Endothelial cell of hepatic sinusoid (primary cell): ENCODE measurements at regions not wholly inside any gene's neighbourhood (a gene's known extent, or its start where the extent isn't known, plus 50 kb on each side); places are given as distances from the start of the nearest gene placed in this dataset.

ENCODE experiments used
- in situ Hi-C: cut with HindIII; loops from 2 replicates; pipeline ENCODE4 v1.10.0; 2017; ENCODE audit warnings: low sequenced_read_pairs

DNA sequence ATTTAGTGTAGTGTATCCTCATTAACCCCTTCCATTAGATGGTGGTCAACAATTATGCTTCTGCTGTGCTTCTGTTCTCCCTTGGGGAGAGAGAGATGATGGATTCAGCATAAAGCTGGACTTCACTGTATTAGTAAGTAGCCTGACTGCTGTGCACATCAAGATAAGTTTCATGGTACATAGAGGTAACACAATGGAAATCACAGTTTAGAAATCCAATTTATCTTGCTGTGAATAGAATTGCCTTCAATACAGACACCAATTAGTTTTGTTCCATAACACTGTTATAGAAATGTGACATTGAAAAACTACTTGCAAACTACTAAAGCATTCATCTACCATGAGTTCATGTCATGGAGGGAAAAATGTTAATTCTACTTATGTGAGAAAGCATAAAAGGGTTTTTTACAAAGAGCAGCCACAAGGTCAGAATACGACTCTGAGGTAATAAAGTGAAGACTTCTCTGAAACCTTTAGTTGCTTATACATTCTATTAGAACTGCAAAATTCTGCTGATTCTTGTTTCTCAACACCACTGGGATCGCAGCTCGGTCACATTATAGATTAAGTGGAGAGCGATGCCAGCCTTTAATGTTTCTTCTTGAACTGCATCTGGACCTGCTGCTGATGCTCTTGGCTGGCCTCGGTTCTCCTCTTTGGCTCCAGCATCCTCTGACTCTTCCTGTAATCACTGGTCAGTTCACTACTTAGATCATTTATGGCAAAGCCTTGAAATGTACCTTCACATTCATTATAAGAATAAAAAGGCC, 190.8 kb downstream of the ATP23 start:
- in situ Hi-C loops = no loop called here

DNA sequence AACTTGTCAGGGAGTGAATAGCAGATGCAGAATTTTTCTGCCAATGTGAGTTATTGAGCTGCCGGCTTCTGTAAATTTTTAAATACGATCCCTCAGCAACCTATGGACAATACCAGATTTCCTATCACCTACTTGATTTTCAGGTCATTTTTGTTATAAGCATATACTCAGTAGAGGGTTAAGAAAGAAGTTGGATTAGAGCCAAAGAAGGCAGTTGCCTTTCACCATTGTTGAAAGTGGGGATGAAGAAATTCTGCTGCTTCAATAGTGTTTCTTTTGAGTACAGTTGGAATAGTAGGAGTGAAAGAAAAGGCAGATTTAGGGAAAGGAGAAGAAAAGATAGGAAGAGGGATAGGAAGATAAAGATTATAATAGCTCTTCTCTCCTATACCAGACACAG, 197.1 kb downstream of the ATP23 start:
- in situ Hi-C loops = no loop called here

DNA sequence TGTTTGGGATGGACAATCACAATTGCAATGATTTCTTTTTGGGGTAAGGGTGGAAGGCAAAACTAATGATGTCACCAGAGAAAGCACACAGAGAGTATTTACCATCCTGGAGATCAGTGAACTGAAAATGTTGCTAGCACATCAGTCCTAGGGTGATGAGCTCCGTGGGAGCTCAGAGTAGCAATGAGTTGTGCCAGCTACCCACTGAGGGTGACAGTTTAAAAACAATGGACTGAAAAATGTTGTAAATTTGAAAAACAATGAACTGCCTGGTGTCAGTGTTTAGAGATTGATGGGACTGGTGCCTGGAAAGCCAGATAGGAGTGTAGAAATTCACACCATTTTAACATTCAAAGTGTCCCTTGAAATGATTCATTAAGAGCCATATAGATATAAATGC, 198.5 kb downstream of the ATP23 start:
- in situ Hi-C loops = no loop called here

DNA sequence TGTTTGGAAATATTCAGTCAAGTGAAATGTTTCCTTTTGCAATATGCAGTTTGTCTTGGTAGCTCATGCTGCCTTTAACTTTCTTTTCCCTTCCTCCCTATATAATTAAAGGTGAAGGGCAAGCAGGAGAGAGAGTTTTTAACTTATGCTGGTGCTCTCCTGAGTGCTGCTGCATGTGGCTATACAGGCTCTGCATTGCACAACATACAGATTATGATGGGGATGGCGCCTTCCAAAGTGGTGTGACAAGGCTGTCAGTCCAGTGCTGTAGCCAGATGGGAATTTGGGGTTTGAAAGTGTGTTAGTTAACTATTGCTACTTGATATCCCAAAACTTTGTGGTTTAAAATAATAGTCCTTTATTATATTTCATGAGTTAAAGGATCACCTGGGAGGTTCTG, 199.0 kb downstream of the ATP23 start:
- in situ Hi-C loops = no loop called here

DNA sequence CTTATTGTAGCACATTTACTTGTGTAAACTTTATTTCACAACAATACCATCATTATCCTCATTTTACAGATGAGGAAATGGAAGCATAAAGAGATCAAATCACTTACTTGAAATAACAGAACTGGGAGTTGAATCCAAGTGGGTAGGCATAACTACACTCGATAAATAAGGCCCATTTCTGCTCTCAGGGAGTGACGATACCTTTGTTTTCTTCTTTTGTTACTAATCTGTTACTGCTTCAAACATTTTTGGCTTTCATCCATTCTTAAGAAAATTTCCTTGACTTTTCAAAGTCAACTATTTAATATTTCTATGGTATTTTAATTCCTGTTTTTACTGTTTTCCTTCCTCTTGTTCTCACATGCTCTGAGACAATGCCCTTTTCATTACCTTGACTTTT, 201.6 kb downstream of the ATP23 start:
- in situ Hi-C loops = no loop called here

DNA sequence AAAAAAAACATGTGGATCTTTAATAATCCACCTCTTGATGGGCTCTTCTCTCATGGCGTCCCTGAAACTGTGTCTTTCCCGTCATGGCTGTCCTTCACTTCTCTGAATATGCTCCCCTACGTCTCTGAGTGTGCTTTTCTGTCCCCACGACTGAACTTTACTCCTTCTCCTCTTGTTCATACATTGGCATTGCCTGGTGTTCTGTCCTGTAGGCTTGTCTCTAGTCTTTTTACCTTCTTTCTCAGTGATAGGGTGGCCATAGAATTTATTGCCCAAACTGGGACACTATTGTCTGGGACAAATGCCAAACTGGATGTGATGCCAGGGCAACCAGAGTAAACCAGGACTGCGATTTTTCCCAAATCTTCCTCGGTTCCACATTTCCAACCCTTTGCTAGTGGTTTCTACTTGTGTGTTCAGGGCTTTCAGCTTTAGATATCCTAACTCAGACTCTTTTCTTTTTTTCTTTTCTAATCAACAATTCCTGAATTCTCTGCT, 202.2 kb downstream of the ATP23 start:
- in situ Hi-C loops = no loop called here

DNA sequence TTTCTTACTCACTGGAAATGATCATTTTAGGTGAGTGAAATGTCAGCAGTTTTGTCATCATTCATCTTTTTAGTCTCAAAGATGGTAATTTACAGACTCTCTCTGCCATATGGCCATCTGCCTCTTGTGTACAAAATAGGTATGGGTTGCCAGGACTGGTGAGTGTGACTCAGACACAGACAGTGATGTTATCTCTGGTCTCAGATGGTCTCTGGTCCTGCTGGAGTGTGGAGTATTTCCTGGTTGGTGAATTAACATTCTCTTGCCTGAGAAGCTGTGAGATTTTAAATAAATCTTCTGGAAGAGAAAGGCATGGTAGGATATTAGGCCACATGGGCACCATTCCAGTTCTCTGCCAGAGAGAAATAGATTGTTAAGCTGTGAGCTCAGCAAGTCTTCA, 207.0 kb downstream of the ATP23 start:
- in situ Hi-C loops = no loop called here

DNA sequence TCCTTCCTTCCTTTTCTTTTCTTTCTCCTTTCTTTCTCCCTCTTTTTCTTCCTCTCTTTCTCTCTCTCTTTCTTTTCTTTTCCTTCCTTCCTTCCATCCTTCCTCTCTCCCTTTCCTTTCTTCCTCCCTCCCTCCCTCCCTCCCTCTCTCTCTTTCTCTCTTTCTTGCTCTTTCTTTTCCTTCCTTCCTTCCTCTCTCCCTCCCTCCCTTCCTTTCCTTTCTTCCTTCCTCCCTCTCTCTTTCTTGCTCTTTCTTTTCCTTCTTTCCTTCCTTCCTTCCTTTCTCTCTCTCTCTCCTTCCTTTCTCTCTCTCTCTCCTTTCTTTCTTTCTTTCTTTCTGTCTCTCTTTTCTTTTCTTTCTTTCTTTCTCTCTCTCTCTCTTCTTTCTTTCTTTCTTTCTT, 207.6 kb downstream of the ATP23 start:
- in situ Hi-C loops = no loop called here

DNA sequence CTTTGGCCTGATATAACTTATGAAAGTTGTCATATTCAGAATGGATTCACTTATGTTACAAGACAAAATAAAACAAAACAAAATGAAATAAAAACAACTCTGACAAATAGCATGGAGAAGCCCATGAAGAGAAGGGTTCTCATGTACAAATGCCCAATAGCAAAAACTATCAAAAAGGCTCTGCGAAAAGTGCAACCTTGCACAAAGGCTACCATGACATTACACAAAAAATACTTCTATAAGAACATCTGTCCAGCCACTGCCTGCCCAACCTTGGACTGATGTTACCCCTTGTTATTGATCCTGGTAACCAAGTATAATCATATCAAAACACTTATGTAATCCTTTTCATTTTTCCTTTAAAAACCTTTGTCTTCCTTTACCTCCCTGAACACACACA, 213.0 kb downstream of the ATP23 start:
- in situ Hi-C loops = no loop called here

DNA sequence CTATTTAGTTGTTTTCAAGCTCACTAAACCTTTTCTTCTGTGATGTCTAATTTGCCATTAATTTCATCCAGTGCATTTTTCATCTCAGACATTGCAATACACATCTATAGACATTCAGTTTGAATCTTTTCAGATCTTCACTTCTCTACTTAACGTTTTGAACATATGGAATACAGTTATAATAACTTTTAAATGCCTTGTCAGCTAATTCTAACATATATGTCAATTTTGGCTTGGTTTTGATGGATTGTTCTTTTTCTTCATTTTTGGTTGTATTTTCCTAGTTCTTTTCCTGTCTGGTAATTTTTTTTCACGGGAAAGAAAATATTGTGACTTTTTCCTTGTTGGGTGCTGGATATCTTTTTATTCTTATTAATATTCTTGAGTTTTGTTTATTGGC, 215.3 kb downstream of the ATP23 start:
- in situ Hi-C loops = no loop called here

DNA sequence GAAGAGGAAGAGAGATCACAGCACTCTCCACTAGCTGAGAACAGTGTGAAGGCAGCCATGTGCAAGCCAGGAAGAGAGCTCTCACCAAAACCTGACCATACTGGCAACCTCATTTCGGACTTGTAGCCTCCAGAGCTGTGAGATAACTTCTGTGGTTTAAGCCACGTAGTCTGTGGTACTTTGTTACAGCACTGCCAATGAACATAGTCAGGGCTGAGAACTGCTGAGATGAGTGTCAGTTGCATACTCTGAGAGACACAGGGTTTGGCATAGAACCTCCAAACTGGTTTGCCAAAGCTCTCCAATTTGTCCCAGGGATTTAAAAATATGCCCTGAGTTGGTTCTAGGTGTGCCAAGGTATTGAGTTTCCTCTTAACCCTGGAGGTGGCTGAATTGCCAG, 218.6 kb downstream of the ATP23 start:
- in situ Hi-C loops = no loop called here

DNA sequence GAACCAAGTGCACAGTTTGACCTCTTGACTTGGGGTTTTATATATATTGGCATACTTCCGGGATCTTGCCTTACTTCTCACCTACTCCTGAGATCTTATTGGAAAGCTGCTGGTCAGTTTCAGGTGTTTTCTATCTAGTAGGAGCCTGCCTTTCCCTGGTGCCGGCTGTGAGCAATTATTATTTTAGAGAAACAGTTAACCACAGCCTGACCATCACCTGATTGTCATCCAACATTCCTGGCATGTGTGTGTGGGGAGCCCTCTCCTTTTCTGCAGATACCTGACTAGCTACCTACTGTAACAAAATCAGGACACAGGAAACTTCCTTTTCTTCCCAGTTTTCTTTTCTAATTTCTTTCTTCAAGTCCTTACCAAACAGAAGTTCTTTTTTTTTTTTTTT, 220.4 kb downstream of the ATP23 start:
- in situ Hi-C loops = no loop called here

DNA sequence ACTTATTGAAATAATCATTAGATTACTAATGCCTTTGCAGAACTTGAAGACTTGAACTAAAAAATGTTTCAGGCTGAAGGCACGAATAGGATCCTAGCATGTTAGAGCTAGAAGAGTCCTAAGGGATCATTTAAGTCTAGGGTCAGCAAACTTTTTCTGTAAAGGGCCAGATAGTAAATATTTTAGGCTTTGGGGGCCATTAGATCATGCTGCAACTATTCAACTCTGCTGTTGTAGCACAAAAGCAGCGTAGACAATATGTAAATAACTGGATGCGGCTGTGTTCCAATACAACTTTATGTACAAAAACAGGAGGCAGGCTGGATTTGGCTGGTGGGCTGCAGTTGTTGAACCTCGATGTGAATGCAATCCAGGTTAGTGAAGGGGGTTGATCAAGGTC, 221.7 kb downstream of the ATP23 start:
- in situ Hi-C loops = no loop called here

DNA sequence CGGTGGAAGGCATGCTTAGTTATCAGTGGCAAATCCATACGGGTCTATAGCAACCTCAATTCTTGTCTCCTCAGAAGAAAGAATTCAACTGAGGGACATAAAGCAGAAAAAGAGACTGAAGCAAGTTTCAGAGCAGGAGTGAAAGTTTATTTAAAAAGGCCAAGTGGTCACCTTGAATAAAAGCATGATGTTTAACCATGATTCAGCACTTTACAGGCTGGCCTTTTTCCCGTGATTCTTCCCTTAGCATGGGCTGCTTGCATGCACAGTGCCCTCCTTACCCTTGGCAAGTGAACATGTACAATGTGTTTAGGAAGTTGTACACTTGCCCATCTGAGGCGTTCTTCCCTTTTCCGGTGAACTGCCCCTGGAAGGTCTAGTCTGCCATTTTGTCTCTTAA, 225.3 kb downstream of the ATP23 start:
- in situ Hi-C loops = no loop called here

DNA sequence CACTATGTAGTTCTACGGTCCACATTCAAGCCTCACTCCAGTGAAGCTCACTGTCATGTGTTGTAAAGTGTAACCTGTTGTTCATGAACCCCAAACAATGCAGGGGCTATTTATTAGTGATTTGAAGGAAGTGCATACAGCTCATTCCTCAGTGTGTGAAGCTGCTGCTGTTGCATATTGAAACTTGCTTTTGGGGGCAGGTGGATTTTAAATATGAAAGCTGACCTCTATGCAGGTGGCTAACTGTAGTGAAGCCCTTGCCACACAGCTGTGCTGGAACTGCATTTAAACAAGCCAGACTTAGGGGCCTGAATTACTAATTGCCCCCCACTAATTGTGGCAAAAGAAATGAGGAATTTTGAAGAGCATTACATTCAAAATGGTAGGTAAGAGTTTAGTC, 226.3 kb downstream of the ATP23 start:
- in situ Hi-C loops = no loop called here

DNA sequence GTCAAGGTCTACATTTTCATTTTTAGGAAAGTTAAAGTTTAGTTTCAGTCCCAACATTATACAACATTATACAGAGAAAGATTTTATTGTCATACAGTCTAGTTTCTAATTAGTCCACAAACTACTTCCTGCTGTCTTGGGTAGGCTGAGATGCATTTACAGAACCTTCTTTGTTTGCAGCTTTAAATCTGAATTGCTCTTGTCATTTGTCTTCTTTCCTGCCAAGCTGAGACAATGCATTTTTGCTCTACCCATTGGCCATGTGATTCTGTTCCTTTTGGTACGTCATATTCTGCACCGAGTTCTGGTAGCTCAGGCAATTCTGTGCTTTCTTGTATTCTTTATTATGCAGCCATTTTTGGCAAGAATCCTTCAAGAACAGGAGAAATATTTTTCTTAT, 228.5 kb downstream of the ATP23 start:
- in situ Hi-C loops = no loop called here

DNA sequence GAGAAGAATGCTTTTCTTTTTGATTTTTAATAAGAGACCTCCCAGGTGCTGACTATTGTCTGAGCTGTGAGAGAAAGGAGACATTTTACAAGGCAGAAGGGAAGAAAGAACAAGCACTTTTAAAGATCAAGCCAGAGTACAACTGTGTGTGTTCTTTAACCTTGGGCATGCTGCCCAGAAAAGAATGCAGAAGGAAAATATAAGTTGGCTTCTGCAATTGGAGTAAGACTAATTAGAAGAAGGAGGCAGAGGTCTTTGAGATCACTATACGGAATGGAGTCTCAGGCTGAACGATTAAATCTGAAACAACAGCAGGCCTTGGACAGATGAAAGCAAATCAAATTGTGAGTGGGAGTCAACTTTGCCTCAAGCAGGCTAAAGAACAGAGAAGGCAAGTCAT, 230.5 kb downstream of the ATP23 start:
- in situ Hi-C loops = no loop called here

DNA sequence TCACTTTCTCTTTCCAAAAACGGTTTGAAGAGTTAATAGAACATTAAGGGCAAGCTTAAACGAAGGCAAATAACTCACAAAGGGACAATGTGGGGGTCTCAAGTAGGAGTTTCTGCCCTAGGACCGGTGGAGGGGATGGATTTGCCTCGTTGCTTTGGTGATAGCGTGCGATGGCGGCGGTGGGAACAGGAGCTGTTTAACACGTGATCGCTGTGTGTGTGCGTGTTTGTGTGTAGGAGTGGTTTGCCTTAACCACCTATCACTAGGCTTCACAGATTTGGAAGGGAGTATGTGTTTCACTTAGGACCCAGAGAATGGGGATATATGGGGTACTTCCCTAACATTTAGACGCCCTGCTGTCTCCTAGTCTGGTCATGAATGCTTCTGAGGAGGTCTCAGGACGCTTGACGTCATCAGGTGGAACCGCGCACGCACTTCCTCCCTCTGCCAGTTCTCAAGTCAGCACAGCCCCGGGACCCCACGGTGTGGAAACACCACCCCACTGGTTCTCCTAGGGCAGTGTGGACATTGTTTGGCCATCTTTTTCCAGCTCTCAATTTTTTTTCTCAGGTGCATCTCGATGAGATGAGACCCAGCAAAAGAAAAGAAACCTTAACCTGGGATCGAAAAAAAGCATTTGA, 231.2 kb downstream of the ATP23 start:
- in situ Hi-C loops = no loop called here

DNA sequence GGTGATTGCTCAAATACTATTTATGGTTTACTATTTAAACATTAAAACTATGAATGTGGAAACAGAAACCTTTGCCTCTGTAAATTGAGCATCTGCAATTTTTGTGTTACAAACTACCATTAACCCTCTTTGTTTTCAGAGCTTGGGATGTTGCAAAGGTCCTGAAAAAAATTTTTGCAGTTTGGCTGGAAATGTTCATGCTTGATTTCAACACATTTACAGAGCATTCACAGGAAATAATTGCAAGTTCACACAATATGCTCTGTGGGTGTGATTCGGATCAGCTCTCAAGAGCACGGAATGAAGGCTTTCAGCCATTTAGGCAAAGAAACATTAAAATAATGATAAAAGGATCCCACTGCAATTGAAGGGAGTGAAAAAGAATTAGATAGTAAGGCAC, 232.9 kb downstream of the ATP23 start:
- in situ Hi-C loops = no loop called here

DNA sequence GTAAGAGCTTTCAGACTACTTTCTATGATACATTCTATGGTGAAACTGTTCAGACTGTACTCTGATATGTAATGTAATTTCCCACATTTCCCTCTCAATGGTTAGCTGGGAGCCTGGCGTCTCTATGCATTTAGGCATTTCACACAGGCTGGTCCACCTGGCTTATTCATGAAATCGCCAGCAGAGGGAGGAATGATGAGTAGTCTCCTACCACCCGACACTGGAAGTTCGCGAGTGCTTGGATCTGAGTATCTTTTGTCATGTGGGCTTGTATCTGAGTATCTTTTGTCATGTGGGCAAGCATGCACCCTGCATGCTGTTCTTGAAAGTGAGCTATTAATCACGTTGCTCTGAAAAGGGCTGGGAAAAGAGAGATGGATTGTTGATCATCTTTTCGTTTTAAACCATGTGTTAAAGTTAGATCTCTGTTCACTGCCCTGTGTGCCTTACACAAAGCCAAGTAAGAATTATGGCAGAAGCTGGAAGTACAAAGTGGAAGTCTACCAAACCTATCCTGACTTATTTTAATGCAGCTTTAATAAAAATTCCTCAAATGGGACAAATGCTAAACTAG, 235.0 kb downstream of the ATP23 start:
- in situ Hi-C loops = no loop called here

DNA sequence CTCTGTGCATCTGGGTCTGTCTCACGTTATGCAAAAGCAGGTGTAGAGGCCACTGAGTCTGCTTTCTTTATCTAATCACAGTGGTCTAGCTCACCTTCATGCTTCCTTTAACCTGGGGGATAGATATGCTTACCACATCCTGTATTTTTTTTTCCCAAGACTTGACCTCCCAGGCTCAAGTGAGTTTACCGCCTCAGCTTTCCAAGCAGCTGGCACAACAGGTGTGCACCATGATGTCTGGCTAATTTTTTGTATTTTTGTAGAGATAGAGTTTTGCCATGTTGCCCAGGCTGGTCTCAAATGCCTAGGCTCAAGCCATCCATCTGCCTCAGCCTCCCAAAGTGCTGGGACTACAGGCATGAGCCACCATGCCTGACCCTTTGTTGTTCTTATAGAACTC, 236.0 kb downstream of the ATP23 start:
- in situ Hi-C loops = no loop called here

DNA sequence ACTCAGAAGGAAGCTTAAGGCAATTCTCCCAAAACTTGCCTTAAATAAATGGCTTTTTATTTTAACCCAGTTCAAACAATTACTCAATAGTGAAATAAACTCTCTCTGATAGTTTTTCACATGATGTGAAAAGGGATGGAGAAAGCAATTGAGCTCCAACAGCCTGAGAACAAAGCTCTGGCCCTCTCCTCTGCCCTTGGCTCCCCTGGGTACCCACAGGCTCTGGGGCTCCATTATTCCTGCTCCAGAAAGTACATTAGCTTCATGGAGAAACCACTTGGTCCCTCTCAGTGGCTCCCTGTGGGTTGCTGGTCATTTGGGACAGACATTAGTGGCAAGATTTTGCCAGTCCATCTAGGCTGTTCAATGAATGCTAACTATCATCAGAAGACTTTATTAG, 242.8 kb downstream of the ATP23 start:
- in situ Hi-C loops = no loop called here
